Right atrium auricular region (tissue), 2 donors: ENCODE measurements at regions not wholly inside any gene's neighbourhood (a gene's known extent, or its start where the extent isn't known, plus 50 kb on each side); places are given as distances from the start of the nearest gene placed in this dataset.

ENCODE experiments used
- DNase-seq: peaks from one replicate; pipeline ENCODE4 v3.0.0-alpha.2; 2019; ENCODE audit warnings: low spot score
- H3K27ac ChIP-seq, 2 donors: fragments of 200-600 bp; sonication (generic); 1 replicate in 1 of 2; 2 replicates in 1 of 2; pipeline ENCODE4 v1.5.1; 2016 to 2019
- H3K27me3 ChIP-seq, 2 donors: fragments of 200-600 bp; sonication (generic); one replicate each; pipeline versions ENCODE4 v1.5.1 to v1.6.0; 2017 to 2019
- H3K36me3 ChIP-seq: fragments of 200-600 bp; sonication (generic); one replicate; pipeline ENCODE4 v1.5.1; 2016
- H3K4me1 ChIP-seq, 2 donors: fragments of 200-600 bp; sonication (generic); one replicate each; pipeline versions ENCODE4 v1.5.1 to v1.6.0; 2017 to 2019
- H3K4me3 ChIP-seq, 2 donors: fragments of 200-600 bp; sonication (generic); 1 replicate in 1 of 2; 2 replicates in 1 of 2; pipeline ENCODE4 v1.5.1; 2017 to 2019; ENCODE audit warnings: mild to moderate bottlenecking in 1 of 2, moderate library complexity in 1 of 2
- H3K9me3 ChIP-seq, 2 donors: fragments of 200-600 bp; sonication (generic); one replicate each; pipeline ENCODE4 v1.5.1; 2019
- CTCF ChIP-seq, 2 donors: fragments of 200-600 bp; sonication (generic); IDR thresholded peaks; one replicate each; pipeline ENCODE4 v1.5.1; 2019; ENCODE audit warnings: antibody characterized with exemption in 2 of 2

- no peak for TF ChIP-seq CTCF (IDR thresholded peaks at IDR 0.05)
- H3K27ac ChIP-seq: no peak overlapping the region
- H3K4me3 ChIP-seq: no peak overlapping the region
- no peak for DNase-seq
- no peaks in the 10 kb centered on the region for H3K36me3 ChIP-seq
- H3K27me3 ChIP-seq: no peaks in the 10 kb centered on the region
- H3K4me1 ChIP-seq: no peaks in the 10 kb centered on the region
- no peaks in the 10 kb centered on the region for H3K9me3 ChIP-seq
Observed at GRCh38 chr11:119797736-119798135, 68.7 kb upstream of the NECTIN1 start.

GRCh38 chr11:119797123-119797611, 68.2 kb upstream of the NECTIN1 start:
- Histone ChIP-seq H3K36me3 (no peaks in the 10 kb centered on the region), H3K27ac (no peak overlapping the region), H3K27me3 (no peaks in the 10 kb centered on the region), H3K4me3 (no peak overlapping the region), H3K9me3 (no peaks in the 10 kb centered on the region), H3K4me1 (no peaks in the 10 kb centered on the region)
- TF ChIP-seq CTCF (IDR thresholded peaks at IDR 0.05): no peak
- DNase-seq: no peak

- H3K4me3 ChIP-seq: no peak overlapping the region
- DNase-seq: no peak
- TF ChIP-seq CTCF (IDR thresholded peaks at IDR 0.05): no peak
- H3K9me3 ChIP-seq: no peaks in the 10 kb centered on the region
- H3K27me3 ChIP-seq: no peaks in the 10 kb centered on the region
- H3K4me1 ChIP-seq: no peaks in the 10 kb centered on the region
- no peaks in the 10 kb centered on the region for H3K36me3 ChIP-seq
- H3K27ac ChIP-seq: no peak overlapping the region
Observed at GRCh38 chr11:119796363-119797060, 67.5 kb upstream of the NECTIN1 start.

GRCh38 chr11:119795690-119796089, 66.7 kb upstream of the NECTIN1 start:
- Histone ChIP-seq H3K27me3 (no peaks in the 10 kb centered on the region), H3K27ac (no peak overlapping the region), H3K4me1 (no peaks in the 10 kb centered on the region), H3K36me3 (no peaks in the 10 kb centered on the region), H3K9me3 (no peaks in the 10 kb centered on the region), H3K4me3 (no peak overlapping the region)
- no peak for DNase-seq
- no peak for TF ChIP-seq CTCF (IDR thresholded peaks at IDR 0.05)

GRCh38 chr11:119795231-119795630, 66.2 kb upstream of the NECTIN1 start:
- H3K4me3 ChIP-seq: no peak overlapping the region
- TF ChIP-seq CTCF (IDR thresholded peaks at IDR 0.05): no peak
- no peak for DNase-seq
- no peaks in the 10 kb centered on the region for H3K4me1 ChIP-seq
- H3K36me3 ChIP-seq: no peaks in the 10 kb centered on the region
- no peak overlapping the region for H3K27ac ChIP-seq
- H3K27me3 ChIP-seq: no peaks in the 10 kb centered on the region
- no peaks in the 10 kb centered on the region for H3K9me3 ChIP-seq

GRCh38 chr11:119794756-119795155, 65.8 kb upstream of the NECTIN1 start:
- Histone ChIP-seq H3K9me3 (no peaks in the 10 kb centered on the region), H3K4me3 (no peak overlapping the region), H3K27me3 (no peaks in the 10 kb centered on the region), H3K4me1 (no peaks in the 10 kb centered on the region), H3K27ac (no peak overlapping the region), H3K36me3 (no peaks in the 10 kb centered on the region)
- no peak for DNase-seq
- no peak for TF ChIP-seq CTCF (IDR thresholded peaks at IDR 0.05)
